OCI-LY7 (cell line): ENCODE measurements at regions not wholly inside any gene's neighbourhood (a gene's known extent, or its start where the extent isn't known, plus 50 kb on each side); places are given as distances from the start of the nearest gene placed in this dataset.

Experiments used
- BruUV-seq: library from RNA; stranded (reverse); fragments of 400-500 nt; replicated peaks from 2 replicates; lab custom pipeline; 2021; lab: Mats Ljungman, UMichigan
- CTCF ChIA-PET: fragments of 300-600 bp; sonication (Branson Sonifier 250); formaldehyde crosslinking; loops from one replicate; lab custom pipeline; 2022; ENCODE audit warnings: antibody characterized with exemption; ENCODE audit not compliant: unreplicated experiment; lab: Charles Lee
- POLR2A ChIA-PET: fragments of 300-600 bp; sonication (Branson Sonifier 250); formaldehyde crosslinking; loops from one replicate; lab custom pipeline; 2022; ENCODE audit warnings: antibody characterized with exemption; lab: Charles Lee
- DNase-seq: peaks from one replicate; pipeline ENCODE4 v3.0.0-alpha.2; 2015; ENCODE audit warnings: low spot score
- H2AFZ ChIP-seq: fragments of 200-600 bp; sonication (generic), shearing (Covaris generic); 2 replicates; pipeline ENCODE4 v1.6.1; 2014; ENCODE audit warnings: mild to moderate bottlenecking, antibody characterized with exemption, low read length, moderate library complexity
- H3K27ac ChIP-seq: fragments of 200-600 bp; sonication (generic); 2 replicates; pipeline ENCODE4 v1.5.1; 2014; ENCODE audit warnings: mixed run types, low read depth, mild to moderate bottlenecking, moderate library complexity, low read length, inconsistent platforms; ENCODE audit not compliant: poor library complexity, severe bottlenecking
- H3K36me3 ChIP-seq: fragments of 200-600 bp; sonication (generic); 2 replicates; pipeline ENCODE4 v1.6.1; 2014; ENCODE audit warnings: mild to moderate bottlenecking, antibody characterized with exemption, low read length, moderate library complexity, mixed read lengths; ENCODE audit not compliant: insufficient read depth
- H3K4me1 ChIP-seq: fragments of 200-600 bp; sonication (generic); 2 replicates; pipeline ENCODE4 v1.5.1; 2014; ENCODE audit warnings: mild to moderate bottlenecking, low read length; ENCODE audit not compliant: insufficient read depth, poor library complexity, severe bottlenecking
- H3K4me2 ChIP-seq: fragments of 200-600 bp; sonication (generic); 2 replicates; pipeline ENCODE4 v1.6.1; 2014; ENCODE audit warnings: mild to moderate bottlenecking, low read length
- H3K4me3 ChIP-seq: fragments of 200-600 bp; sonication (generic); 2 replicates; pipeline ENCODE4 v1.5.1; 2014; ENCODE audit warnings: mild to moderate bottlenecking, low read depth, low read length; ENCODE audit not compliant: poor library complexity, severe bottlenecking
- H3K79me2 ChIP-seq: fragments of 200-600 bp; sonication (generic); 2 replicates; pipeline ENCODE4 v1.6.1; 2016; ENCODE audit warnings: low read depth, mild to moderate bottlenecking, low read length, moderate library complexity, mixed read lengths; ENCODE audit not compliant: insufficient read depth
- H3K9me2 ChIP-seq: fragments of 200-600 bp; sonication (generic); 2 replicates; pipeline ENCODE4 v1.6.1; 2016; ENCODE audit warnings: mild to moderate bottlenecking, low read length, mixed read lengths; ENCODE audit not compliant: insufficient read depth
- H3K9me3 ChIP-seq: fragments of 200-600 bp; sonication (generic); 2 replicates; pipeline ENCODE4 v1.6.1; 2014; ENCODE audit warnings: mild to moderate bottlenecking, mixed run types, low read length, mixed read lengths
- H4K20me1 ChIP-seq: fragments of 200-600 bp; sonication (generic); 2 replicates; pipeline ENCODE4 v1.6.1; 2014; ENCODE audit warnings: mild to moderate bottlenecking, antibody characterized with exemption, low read length, moderate library complexity, mixed read lengths; ENCODE audit not compliant: insufficient read depth
- CTCF ChIP-seq: fragments of 200-600 bp; sonication (generic); conservative IDR thresholded peaks from 2 replicates; pipeline ENCODE4 v1.5.1; 2014; ENCODE audit warnings: mild to moderate bottlenecking, antibody characterized with exemption, low read length, moderate library complexity, mixed read lengths
- EZH2phosphoT487 ChIP-seq: fragments of 200-600 bp; sonication (generic); IDR thresholded peaks from 2 replicates; pipeline ENCODE4 v1.6.1; 2018; ENCODE audit warnings: low read depth, borderline replicate concordance, mild to moderate bottlenecking, mixed run types, antibody characterized with exemption, low read length, moderate library complexity, mixed read lengths
- intact Hi-C: fragments of 100-400 bp; cut with micrococcal nuclease; formaldehyde crosslinking; loops from one replicate; pipeline ENCODE4 v1.10.0; 2022; ENCODE audit not compliant: unreplicated experiment

- H3K27ac ChIP-seq: no peak overlapping the region
- no peaks in the 10 kb centered on the region for H3K9me3 ChIP-seq
- H2AFZ ChIP-seq: no peak overlapping the region
- TF ChIP-seq CTCF (no peak), EZH2phosphoT487 (no peak)
- H3K9me2 ChIP-seq: no peaks in the 10 kb centered on the region
- intact Hi-C loops: no loop called here
- no peaks in the 10 kb centered on the region for H3K79me2 ChIP-seq
- H3K4me1 ChIP-seq: no peaks in the 10 kb centered on the region
- no peaks in the 10 kb centered on the region for H3K36me3 ChIP-seq
- BruUV-seq: no TSS peak
- H3K4me3 ChIP-seq: no peak overlapping the region
- no peaks in the 10 kb centered on the region for H4K20me1 ChIP-seq
- POLR2A ChIA-PET: no interaction called here
- H3K4me2 ChIP-seq: no peak overlapping the region
- no peak for DNase-seq
- CTCF ChIA-PET: no interaction called here
These were observed 242.2 kb upstream of the ACTBL2 start for GRCh38 chr5:57724836-57725235.

- H2AFZ ChIP-seq: no peak overlapping the region
- no peak for TF ChIP-seq EZH2phosphoT487
- no peak for TF ChIP-seq CTCF
- no peak overlapping the region for H3K4me3 ChIP-seq
- H3K4me2 ChIP-seq: no peak overlapping the region
- no peak for DNase-seq
- intact Hi-C loops: no loop called here
- H3K27ac ChIP-seq: no peak overlapping the region
- H3K36me3 ChIP-seq: no peaks in the 10 kb centered on the region
- H3K79me2 ChIP-seq: no peaks in the 10 kb centered on the region
- no peaks in the 10 kb centered on the region for H4K20me1 ChIP-seq
- no peaks in the 10 kb centered on the region for H3K9me3 ChIP-seq
- H3K9me2 ChIP-seq: no peaks in the 10 kb centered on the region
- H3K4me1 ChIP-seq: no peaks in the 10 kb centered on the region
- POLR2A ChIA-PET: interaction anchor here (0.5 to 1.9 kb wide), 5 partner anchors 10 to 1767 kb away, joined by 3 to 6 read pairs (median 5); no protein-coding TSS in a partner anchor
- CTCF ChIA-PET: no interaction called here
- no TSS peak for BruUV-seq
These were observed 238.6 kb upstream of the ACTBL2 start for GRCh38 chr5:57721226-57721625.

- Histone ChIP-seq H3K4me3 (no peak overlapping the region), H3K9me2 (no peaks in the 10 kb centered on the region), H4K20me1 (no peaks in the 10 kb centered on the region), H2AFZ (no peak overlapping the region), H3K4me2 (no peak overlapping the region), H3K79me2 (no peaks in the 10 kb centered on the region), H3K4me1 (no peaks in the 10 kb centered on the region), H3K36me3 (no peaks in the 10 kb centered on the region), H3K9me3 (no peaks in the 10 kb centered on the region), H3K27ac (no peak overlapping the region)
- TF ChIP-seq CTCF (no peak), EZH2phosphoT487 (no peak)
- POLR2A ChIA-PET: interaction anchor here (0.5 to 1.9 kb wide), 7 partner anchors 10 to 1338 kb away, joined by 3 to 6 read pairs (median 4); no protein-coding TSS in a partner anchor
- no peak for DNase-seq
- intact Hi-C loops: no loop called here
- CTCF ChIA-PET: no interaction called here
- no TSS peak for BruUV-seq
These were observed 238.0 kb upstream of the ACTBL2 start for GRCh38 chr5:57720656-57721055.
